Activated naive CD4-positive, alpha-beta T cell treated with anti-CD3 and anti-CD28 coated beads, Interleukin-2, amount 50 U/mL, for 16 hours (primary cell): ENCODE measurements at regions not wholly inside any gene's neighbourhood (a gene's known extent, or its start where the extent isn't known, plus 50 kb on each side); places are given as distances from the start of the nearest gene placed in this dataset.
"Not testable (repeated sequence)": the region's sequence is repeated elsewhere in the genome, so short reads cannot be mapped to it uniquely, and the experiment has no call there.

Source experiments
- DNase-seq: peaks from one replicate; pipeline ENCODE4 v3.0.0-alpha.2; 2020

GRCh38 chr12:131192951-131193350 is 239.2 kb downstream of the ADGRD1 start:
- DNase-seq: no peak

- DNase-seq: no peak
Measured at GRCh38 chr12:131194166-131194565, 240.5 kb downstream of the ADGRD1 start.

GRCh38 chr12:131195796-131196195 is 242.1 kb downstream of the ADGRD1 start:
- no peak for DNase-seq

- DNase-seq: no peak
Measured at GRCh38 chr12:131196220-131196619, 242.5 kb downstream of the ADGRD1 start.

- DNase-seq: no peak
Measured at GRCh38 chr12:131197490-131197889, 243.8 kb downstream of the ADGRD1 start.

- no peak for DNase-seq
Measured at GRCh38 chr12:131199221-131199620, 245.5 kb downstream of the ADGRD1 start.

- DNase-seq: not testable (repeated sequence)
Measured at GRCh38 chr12:131201912-131202311, 248.2 kb downstream of the ADGRD1 start.

GRCh38 chr12:131202592-131203378 is 249.1 kb downstream of the ADGRD1 start:
- no peak for DNase-seq

- DNase-seq: no peak
Measured at GRCh38 chr12:131203666-131204415, 250.1 kb downstream of the ADGRD1 start.

- DNase-seq: no peak
Measured at GRCh38 chr12:131204416-131205274, 250.9 kb downstream of the ADGRD1 start.

GRCh38 chr12:131205275-131205933 is 251.7 kb downstream of the ADGRD1 start:
- DNase-seq: not testable (repeated sequence)

GRCh38 chr12:131206630-131207299 is 253.1 kb downstream of the ADGRD1 start:
- DNase-seq: not testable (repeated sequence)

- not testable (repeated sequence) for DNase-seq
Measured at GRCh38 chr12:131207300-131207660, 253.6 kb downstream of the ADGRD1 start.

- DNase-seq: not testable (repeated sequence)
Measured at GRCh38 chr12:131207841-131208240, 254.1 kb downstream of the ADGRD1 start.

- DNase-seq: no peak
Measured at GRCh38 chr12:131208425-131208824, 254.7 kb downstream of the ADGRD1 start.

GRCh38 chr12:131209082-131210070 is 255.7 kb downstream of the ADGRD1 start:
- DNase-seq: no peak

- no peak for DNase-seq
Measured at GRCh38 chr12:131210506-131211339, 257.0 kb downstream of the ADGRD1 start.

GRCh38 chr12:131211340-131211938 is 257.7 kb downstream of the ADGRD1 start:
- no peak for DNase-seq

GRCh38 chr12:131213896-131214442 is 260.3 kb downstream of the ADGRD1 start:
- DNase-seq: no peak
